ENCODE measurements at regions not wholly inside any gene's neighbourhood (a gene's known extent, or its start where the extent isn't known, plus 50 kb on each side); places are given as distances from the start of the nearest gene placed in this dataset.
"Not testable (repeated sequence)": the region's sequence is repeated elsewhere in the genome, so short reads cannot be mapped to it uniquely, and the experiment has no call there.

DNA sequence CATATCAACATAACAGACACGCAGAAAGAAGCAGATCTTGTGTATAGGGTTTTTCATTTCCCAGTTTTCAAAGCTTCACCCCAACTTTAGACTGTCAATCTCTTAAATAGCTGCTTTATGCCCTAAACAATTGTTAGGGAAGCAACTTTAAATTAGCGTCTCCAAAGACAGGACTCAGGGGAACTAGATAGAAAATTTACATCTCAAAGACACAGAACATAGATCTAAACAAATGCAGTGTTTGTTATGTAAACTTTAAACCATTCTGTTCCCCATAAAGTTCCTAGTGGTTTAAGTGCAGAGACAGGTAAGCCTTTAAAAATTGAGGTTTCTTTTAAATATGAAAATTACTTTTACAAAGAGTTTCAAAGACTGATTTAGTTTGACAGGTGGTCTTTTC lies 379.2 kb upstream of the GHITM start:
- H3K27me3 ChIP-seq (ENCODE audit: control insufficient read depth in 2 of 2, insufficient read depth in 2 of 2, low read length in 2 of 2) = no peaks in the 10 kb centered on the region
- Mint-ChIP-seq H3K9me3 (peaks cover 0 to 23% (median 8%) of the 10 kb centered on the region in 11 donors), H3K36me3 (no peaks in the 10 kb centered on the region), H3K4me3 (no peak overlapping the region), H3K4me1 (no peaks in the 10 kb centered on the region), H3K27ac (no peak overlapping the region), H3K27me3 (no peaks in the 10 kb centered on the region)
- ATAC-seq = no peak
- H3K27ac ChIP-seq (ENCODE audit: low read depth, low read length) = no peak overlapping the region
- no peaks in the 10 kb centered on the region for H3K36me3 ChIP-seq (ENCODE audit: control insufficient read depth in 2 of 3, insufficient read depth in 3 of 3, low read length in 3 of 3)
- POLR2A ChIA-PET = no interaction called here
- CTCF ChIA-PET = no interaction called here
- no peak overlapping the region for H3K4me3 ChIP-seq (ENCODE audit: low read length)
- intact Hi-C loops (cut with micrococcal nuclease) = no loop called here
- H3K4me1 ChIP-seq (ENCODE audit: control insufficient read depth in 2 of 2, insufficient read depth in 2 of 2, low read length in 2 of 2) = no peaks in the 10 kb centered on the region
- peaks cover 0 to 2% (median 0%) of the 10 kb centered on the region in 3 experiments for H3K9me3 ChIP-seq (ENCODE audit: control insufficient read depth in 2 of 3, low read length in 3 of 3)
- DNase-seq = no peak

DNA sequence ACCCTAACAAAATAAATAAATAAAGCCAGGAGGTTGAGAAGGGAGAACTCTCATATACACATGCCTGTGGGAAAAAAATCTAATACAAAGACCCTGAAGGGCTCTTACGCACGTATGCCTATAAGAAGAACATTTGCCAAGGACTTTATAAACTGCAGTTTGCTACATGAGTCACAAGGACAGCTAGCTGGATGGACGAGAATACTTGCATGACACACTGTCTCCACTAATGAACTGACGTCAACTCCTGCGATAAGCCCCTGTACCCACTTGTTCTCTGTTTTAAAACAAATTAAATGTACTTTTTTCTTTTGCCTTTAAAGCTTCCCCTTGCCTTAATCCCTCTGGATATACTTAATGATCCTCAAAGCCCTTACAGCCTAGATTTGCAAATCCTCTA lies 374.6 kb upstream of the GHITM start:
- POLR2A ChIA-PET = no interaction called here
- Mint-ChIP-seq H3K9me3 (peaks cover 0 to 11% (median 0%) of the 10 kb centered on the region in 11 donors), H3K27ac (no peak overlapping the region), H3K4me3 (no peak overlapping the region), H3K27me3 (no peaks in the 10 kb centered on the region), H3K4me1 (no peaks in the 10 kb centered on the region), H3K36me3 (no peaks in the 10 kb centered on the region)
- no peaks in the 10 kb centered on the region for H3K4me1 ChIP-seq (ENCODE audit: control insufficient read depth in 2 of 2, insufficient read depth in 2 of 2, low read length in 2 of 2)
- H3K4me3 ChIP-seq (ENCODE audit: low read length) = no peak overlapping the region
- DNase-seq (no peak), ATAC-seq (no peak)
- intact Hi-C loops (cut with micrococcal nuclease) = no loop called here
- no peaks in the 10 kb centered on the region for H3K27me3 ChIP-seq (ENCODE audit: control insufficient read depth in 2 of 2, insufficient read depth in 2 of 2, low read length in 2 of 2)
- CTCF ChIA-PET = interaction anchor here (0.9 kb wide), 1 partner anchor 27 kb away, joined by 3 read pairs; no protein-coding TSS in a partner anchor
- H3K27ac ChIP-seq (ENCODE audit: low read depth, low read length) = no peak overlapping the region
- H3K36me3 ChIP-seq (ENCODE audit: control insufficient read depth in 2 of 3, insufficient read depth in 3 of 3, low read length in 3 of 3) = no peaks in the 10 kb centered on the region
- H3K9me3 ChIP-seq (ENCODE audit: control insufficient read depth in 2 of 3, low read length in 3 of 3) = no peaks in the 10 kb centered on the region

DNA sequence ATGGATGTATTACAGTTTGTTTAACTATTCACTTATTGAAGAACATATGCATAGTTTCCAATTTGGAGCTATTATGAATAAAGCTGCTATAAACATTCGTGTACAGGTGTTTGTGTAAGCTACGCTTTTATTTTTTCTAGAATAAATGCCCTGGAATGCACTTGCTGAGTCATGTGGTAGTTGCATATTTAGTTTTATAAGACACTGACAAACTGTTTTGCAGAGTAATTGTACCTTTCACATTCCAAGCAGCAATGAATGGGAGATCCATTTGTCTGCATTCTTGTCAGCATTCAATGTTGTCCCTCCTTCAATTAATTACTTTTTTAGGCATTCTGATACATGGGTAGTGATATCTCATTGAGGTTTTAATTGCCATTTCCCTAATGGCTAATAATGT lies 373.6 kb upstream of the GHITM start:
- POLR2A ChIA-PET = no interaction called here
- H3K27ac Mint-ChIP-seq = no peak overlapping the region
- no peak overlapping the region for H3K4me3 Mint-ChIP-seq
- no peaks in the 10 kb centered on the region for H3K27me3 Mint-ChIP-seq
- DNase-seq = no peak
- H3K36me3 Mint-ChIP-seq = no peaks in the 10 kb centered on the region
- Histone ChIP-seq H3K4me3 (ENCODE audit: low read length) (no peak overlapping the region), H3K27ac (ENCODE audit: low read depth, low read length) (no peak overlapping the region), H3K36me3 (ENCODE audit: control insufficient read depth in 2 of 3, insufficient read depth in 3 of 3, low read length in 3 of 3) (no peaks in the 10 kb centered on the region), H3K9me3 (ENCODE audit: control insufficient read depth in 2 of 3, low read length in 3 of 3) (no peaks in the 10 kb centered on the region), H3K4me1 (ENCODE audit: control insufficient read depth in 2 of 2, insufficient read depth in 2 of 2, low read length in 2 of 2) (no peaks in the 10 kb centered on the region), H3K27me3 (ENCODE audit: control insufficient read depth in 2 of 2, insufficient read depth in 2 of 2, low read length in 2 of 2) (no peaks in the 10 kb centered on the region)
- CTCF ChIA-PET = no interaction called here
- no peaks in the 10 kb centered on the region for H3K4me1 Mint-ChIP-seq
- intact Hi-C loops (cut with micrococcal nuclease) = no loop called here
- peaks cover 0 to 9% (median 0%) of the 10 kb centered on the region in 11 donors for H3K9me3 Mint-ChIP-seq
- ATAC-seq = no peak

DNA sequence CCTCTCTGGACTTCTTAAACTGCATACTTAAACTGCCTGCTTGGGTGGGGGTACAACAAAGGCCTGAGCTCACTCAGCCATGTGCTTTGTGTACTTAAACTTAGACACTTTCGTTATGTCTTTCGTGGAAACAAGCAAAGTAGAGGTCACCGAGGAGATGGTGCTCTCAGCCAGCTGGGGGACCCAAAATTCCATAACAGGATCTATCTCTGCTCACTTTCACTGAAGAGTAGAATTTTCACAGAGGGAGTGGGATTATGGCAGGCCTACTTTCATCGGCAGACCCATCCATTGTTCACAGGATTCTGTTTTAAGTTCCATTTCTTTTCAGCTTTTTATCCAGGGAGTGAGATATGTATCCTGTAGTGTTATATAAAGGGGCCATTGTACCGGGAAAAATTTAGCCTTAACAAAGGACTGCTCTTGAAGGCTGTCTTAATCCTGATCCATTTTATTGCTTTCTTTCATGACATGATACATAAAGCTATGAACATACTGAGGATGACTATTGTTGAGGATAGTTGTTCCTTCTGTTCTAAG lies 370.0 kb upstream of the GHITM start:
- no peak overlapping the region for H3K4me3 Mint-ChIP-seq
- no peak overlapping the region for H3K27ac Mint-ChIP-seq
- DNase-seq (no peak), ATAC-seq (no peak)
- H3K36me3 Mint-ChIP-seq = no peaks in the 10 kb centered on the region
- Histone ChIP-seq H3K4me1 (ENCODE audit: control insufficient read depth in 2 of 2, insufficient read depth in 2 of 2, low read length in 2 of 2) (no peaks in the 10 kb centered on the region), H3K27ac (ENCODE audit: low read depth, low read length) (no peak overlapping the region), H3K27me3 (ENCODE audit: control insufficient read depth in 2 of 2, insufficient read depth in 2 of 2, low read length in 2 of 2) (no peaks in the 10 kb centered on the region), H3K9me3 (ENCODE audit: control insufficient read depth in 2 of 3, low read length in 3 of 3) (no peaks in the 10 kb centered on the region), H3K4me3 (ENCODE audit: low read length) (no peak overlapping the region), H3K36me3 (ENCODE audit: control insufficient read depth in 2 of 3, insufficient read depth in 3 of 3, low read length in 3 of 3) (no peaks in the 10 kb centered on the region)
- POLR2A ChIA-PET = no interaction called here
- no peaks in the 10 kb centered on the region for H3K4me1 Mint-ChIP-seq
- CTCF ChIA-PET = no interaction called here
- intact Hi-C loops (cut with micrococcal nuclease) = no loop called here
- no peaks in the 10 kb centered on the region for H3K27me3 Mint-ChIP-seq
- H3K9me3 Mint-ChIP-seq = peaks cover 0 to 20% (median 6%) of the 10 kb centered on the region in 11 donors

DNA sequence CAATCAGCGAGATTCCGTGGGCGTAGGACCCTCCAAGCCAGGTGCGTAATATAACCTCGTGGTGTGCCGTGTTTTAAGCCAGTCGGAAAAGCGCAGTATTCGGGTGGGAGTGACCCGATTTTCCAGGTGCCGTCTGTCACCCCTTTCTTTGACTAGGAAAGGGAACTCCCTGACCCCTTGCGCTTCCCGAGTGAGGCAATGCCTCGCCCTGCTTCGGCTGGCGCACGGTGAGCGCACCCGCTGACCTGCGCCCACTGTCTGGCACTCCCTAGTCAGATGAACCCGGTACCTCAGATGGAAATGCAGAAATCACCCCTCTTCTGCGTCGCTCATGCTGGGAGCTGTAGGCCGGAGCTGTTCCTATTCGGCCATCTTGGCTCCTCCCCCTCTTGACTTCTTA lies 352.6 kb upstream of the GHITM start:
- peaks cover 0 to 13% (median 7%) of the 10 kb centered on the region in 3 experiments for H3K9me3 ChIP-seq (ENCODE audit: control insufficient read depth in 2 of 3, low read length in 3 of 3)
- H3K4me1 Mint-ChIP-seq; H3K27me3 ChIP-seq (ENCODE audit: control insufficient read depth in 2 of 2, insufficient read depth in 2 of 2, low read length in 2 of 2); DNase-seq; intact Hi-C loops (cut with micrococcal nuclease); H3K27me3 Mint-ChIP-seq; H3K36me3 ChIP-seq (ENCODE audit: control insufficient read depth in 2 of 3, insufficient read depth in 3 of 3, low read length in 3 of 3); CTCF ChIA-PET; H3K27ac Mint-ChIP-seq; H3K27ac ChIP-seq (ENCODE audit: low read depth, low read length); POLR2A ChIA-PET; H3K4me3 ChIP-seq (ENCODE audit: low read length); H3K4me3 Mint-ChIP-seq; H3K4me1 ChIP-seq (ENCODE audit: control insufficient read depth in 2 of 2, insufficient read depth in 2 of 2, low read length in 2 of 2); H3K36me3 Mint-ChIP-seq; ATAC-seq: not testable (repeated sequence)
- peaks cover 3 to 33% (median 15%) of the 10 kb centered on the region in 11 donors for H3K9me3 Mint-ChIP-seq

DNA sequence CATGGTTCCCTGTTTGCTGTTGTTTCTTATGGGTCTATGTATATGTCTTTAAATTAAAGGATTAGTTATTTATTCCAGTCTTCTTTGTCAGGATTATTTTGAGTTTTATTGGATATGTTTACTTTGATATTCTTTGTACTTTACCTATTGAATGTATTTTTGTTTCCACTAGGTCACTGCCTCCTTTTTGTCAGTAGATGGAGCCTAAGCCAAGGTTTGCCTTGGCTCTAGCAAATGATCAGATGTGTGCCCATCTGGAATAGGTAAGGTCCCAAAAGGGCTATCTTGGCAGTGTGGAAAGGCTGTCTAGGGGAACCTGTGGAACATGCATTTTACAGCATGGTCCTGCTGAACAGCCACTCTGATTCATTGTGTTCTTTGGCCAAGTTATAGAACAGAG lies 337.3 kb upstream of the GHITM start:
- no peaks in the 10 kb centered on the region for H3K4me1 Mint-ChIP-seq
- H3K9me3 Mint-ChIP-seq = peaks cover 0 to 30% (median 7%) of the 10 kb centered on the region in 11 donors
- DNase-seq (no peak), ATAC-seq (no peak)
- no peak overlapping the region for H3K4me3 Mint-ChIP-seq
- ChIA-PET CTCF (no interaction called here), POLR2A (no interaction called here)
- no peaks in the 10 kb centered on the region for H3K9me3 ChIP-seq (ENCODE audit: control insufficient read depth in 2 of 3, low read length in 3 of 3)
- intact Hi-C loops (cut with micrococcal nuclease) = no loop called here
- no peak overlapping the region for H3K27ac ChIP-seq (ENCODE audit: low read depth, low read length)
- peaks cover 0 to 4% (median 0%) of the 10 kb centered on the region in 5 donors for H3K27me3 Mint-ChIP-seq
- no peak overlapping the region for H3K27ac Mint-ChIP-seq
- no peaks in the 10 kb centered on the region for H3K36me3 Mint-ChIP-seq
- H3K36me3 ChIP-seq (ENCODE audit: control insufficient read depth in 2 of 3, insufficient read depth in 3 of 3, low read length in 3 of 3) = no peaks in the 10 kb centered on the region
- H3K27me3 ChIP-seq (ENCODE audit: control insufficient read depth in 2 of 2, insufficient read depth in 2 of 2, low read length in 2 of 2) = no peaks in the 10 kb centered on the region
- no peak overlapping the region for H3K4me3 ChIP-seq (ENCODE audit: low read length)
- no peaks in the 10 kb centered on the region for H3K4me1 ChIP-seq (ENCODE audit: control insufficient read depth in 2 of 2, insufficient read depth in 2 of 2, low read length in 2 of 2)

DNA sequence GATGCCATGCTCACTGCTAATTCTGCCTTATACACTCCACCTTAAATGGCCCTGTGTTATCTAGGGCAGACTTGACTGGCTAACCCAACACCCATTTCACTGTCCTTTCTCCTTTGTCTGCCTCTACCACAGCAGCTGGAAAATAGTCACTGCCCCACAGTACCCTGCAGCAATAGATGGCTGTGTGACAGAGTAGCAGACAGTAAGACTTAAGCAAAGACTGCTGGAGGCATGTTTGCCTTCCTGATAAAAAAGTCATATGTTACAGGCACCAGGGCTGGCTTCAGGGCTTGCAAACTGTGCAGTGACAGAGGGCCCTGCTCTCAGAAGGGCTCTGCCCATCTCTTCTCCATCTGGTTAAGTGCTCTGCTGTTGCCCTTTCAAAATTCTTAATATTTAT lies 332.6 kb upstream of the GHITM start:
- intact Hi-C loops (cut with micrococcal nuclease) = no loop called here
- ATAC-seq (no peak), DNase-seq (no peak)
- H3K4me1 ChIP-seq (ENCODE audit: control insufficient read depth in 2 of 2, insufficient read depth in 2 of 2, low read length in 2 of 2) = no peaks in the 10 kb centered on the region
- H3K36me3 ChIP-seq (ENCODE audit: control insufficient read depth in 2 of 3, insufficient read depth in 3 of 3, low read length in 3 of 3) = no peaks in the 10 kb centered on the region
- no peak overlapping the region for H3K4me3 Mint-ChIP-seq
- ChIA-PET CTCF (no interaction called here), POLR2A (no interaction called here)
- no peak overlapping the region for H3K4me3 ChIP-seq (ENCODE audit: low read length)
- no peaks in the 10 kb centered on the region for H3K9me3 ChIP-seq (ENCODE audit: control insufficient read depth in 2 of 3, low read length in 3 of 3)
- no peaks in the 10 kb centered on the region for H3K4me1 Mint-ChIP-seq
- no peak overlapping the region for H3K27ac Mint-ChIP-seq
- H3K9me3 Mint-ChIP-seq = peaks cover 0 to 14% (median 4%) of the 10 kb centered on the region in 11 donors
- H3K36me3 Mint-ChIP-seq = no peaks in the 10 kb centered on the region
- H3K27ac ChIP-seq (ENCODE audit: low read depth, low read length) = no peak overlapping the region
- no peaks in the 10 kb centered on the region for H3K27me3 ChIP-seq (ENCODE audit: control insufficient read depth in 2 of 2, insufficient read depth in 2 of 2, low read length in 2 of 2)
- H3K27me3 Mint-ChIP-seq = peaks cover 0 to 3% (median 0%) of the 10 kb centered on the region in 5 donors

Data from naive thymus-derived CD4-positive, alpha-beta T cell (primary cell).